Femur (tissue), 1 donor: ENCODE measurements at regions not wholly inside any gene's neighbourhood (a gene's known extent, or its start where the extent isn't known, plus 50 kb on each side); places are given as distances from the start of the nearest gene placed in this dataset.
"Not testable (repeated sequence)": the region's sequence is repeated elsewhere in the genome, so short reads cannot be mapped to it uniquely, and the experiment has no call there.

Experiments
- DNase-seq: peaks from one replicate; pipeline ENCODE4 v3.0.0-alpha.2; 2017

DNA sequence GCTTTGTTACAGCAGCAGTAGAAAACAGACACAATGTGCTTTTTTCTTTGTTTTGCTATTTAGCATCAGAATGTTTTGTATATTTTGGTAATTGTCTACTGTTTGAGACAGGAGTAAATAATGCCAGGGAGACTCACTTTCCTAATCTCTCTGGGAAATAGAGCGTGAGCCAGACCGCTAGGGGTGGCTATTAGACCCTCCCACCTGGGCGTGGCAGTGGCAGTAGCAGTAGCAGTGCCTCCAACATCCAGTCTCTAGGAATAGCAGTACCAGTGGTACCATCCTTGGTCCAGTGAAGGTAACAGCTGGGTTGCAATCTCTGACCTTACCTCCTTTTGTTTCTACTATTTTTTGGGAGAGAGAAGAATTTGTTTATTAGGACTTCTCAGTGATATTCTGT is 165.7 kb upstream of the MAGI2 start:
- DNase-seq: no peak

DNA sequence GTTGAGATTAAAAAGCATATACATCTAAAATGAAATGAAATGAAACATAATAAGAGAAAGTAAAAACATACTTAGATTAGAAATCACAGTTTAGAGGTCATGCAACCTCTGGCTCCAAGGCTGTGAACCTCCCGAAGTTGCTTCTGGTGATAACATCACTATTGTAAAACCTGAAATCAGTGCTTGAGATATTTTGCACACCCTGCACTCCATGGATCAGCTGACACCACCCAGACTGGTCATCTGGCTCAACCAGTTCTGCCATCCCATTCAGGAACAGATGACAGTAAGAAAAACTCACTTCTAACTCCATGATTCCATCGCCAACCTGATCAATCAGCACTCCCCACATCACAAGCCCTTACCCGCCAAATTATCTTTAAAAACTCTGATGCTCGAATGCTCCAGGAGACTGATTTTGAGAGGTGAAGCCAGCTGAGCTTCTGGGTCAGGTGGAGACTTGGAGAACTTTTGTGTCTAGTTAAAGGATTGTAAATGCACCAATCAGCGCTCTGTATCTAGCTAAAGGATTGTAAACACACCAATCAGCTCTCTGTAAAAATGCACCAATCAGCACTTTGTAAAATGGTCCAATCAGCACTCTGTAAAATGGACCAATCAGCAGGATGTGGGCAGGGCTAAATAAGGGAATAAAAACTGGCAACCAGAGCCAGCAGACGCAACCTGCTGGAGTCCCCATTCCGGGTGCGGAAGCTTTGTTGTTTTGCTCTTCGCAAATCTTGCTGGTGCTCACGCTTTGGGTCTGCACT is 162.6 kb upstream of the MAGI2 start:
- DNase-seq: no peak

DNA sequence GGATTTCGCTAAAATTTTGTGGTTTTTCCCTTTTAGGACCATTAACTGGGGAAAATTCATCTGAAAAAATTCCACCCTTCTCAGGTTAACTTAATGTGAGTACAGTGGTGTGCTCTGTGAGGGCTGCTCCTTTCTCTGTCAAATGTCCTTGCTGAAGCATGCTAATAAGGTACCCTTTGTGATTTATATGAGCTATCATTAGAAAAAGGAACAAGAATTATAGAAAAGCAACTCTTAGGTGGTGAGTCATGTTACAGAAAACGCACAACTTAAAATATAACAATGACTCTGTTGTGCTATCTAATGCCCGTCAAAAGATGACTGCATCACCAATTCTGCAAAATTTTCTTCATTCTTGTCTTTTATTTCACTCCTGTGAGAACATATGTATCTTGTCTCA is 162.0 kb upstream of the MAGI2 start:
- no peak for DNase-seq

DNA sequence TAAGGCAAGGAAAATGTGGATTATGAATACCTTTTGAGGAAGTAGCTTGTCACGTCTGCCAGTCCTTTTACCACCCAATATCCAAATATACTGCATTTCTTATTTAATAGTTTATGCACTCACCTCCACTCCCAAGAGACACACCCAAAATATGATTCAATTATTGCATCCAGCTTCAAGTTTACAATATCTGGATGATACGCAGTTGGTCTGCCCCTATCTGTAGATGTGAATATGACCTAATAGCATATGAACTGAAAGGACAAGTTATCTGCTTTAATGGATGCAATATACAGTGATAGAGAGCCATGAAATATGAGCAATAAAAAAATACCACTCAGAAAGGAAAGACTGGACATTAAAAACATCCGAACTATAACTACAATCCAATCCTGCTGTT is 159.4 kb upstream of the MAGI2 start:
- DNase-seq: no peak

DNA sequence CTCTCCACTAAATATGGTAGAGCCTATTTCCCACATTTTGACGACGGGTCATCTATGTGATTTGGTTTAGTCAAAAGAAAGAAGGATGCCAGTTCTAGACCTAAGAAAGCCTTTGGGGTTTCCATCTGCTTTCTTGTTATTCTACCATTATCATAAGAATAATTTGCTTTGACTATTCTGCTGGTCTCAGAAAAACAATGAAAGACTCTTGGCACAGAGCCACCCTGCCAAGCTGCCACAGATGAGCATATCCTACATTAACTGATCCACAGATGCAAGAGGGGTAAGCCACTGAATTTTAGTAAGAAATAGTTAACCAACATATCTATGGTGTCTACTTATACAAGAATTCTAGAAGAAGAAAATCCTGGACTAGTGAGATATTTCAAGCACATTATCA is 158.6 kb upstream of the MAGI2 start:
- DNase-seq: no peak

DNA sequence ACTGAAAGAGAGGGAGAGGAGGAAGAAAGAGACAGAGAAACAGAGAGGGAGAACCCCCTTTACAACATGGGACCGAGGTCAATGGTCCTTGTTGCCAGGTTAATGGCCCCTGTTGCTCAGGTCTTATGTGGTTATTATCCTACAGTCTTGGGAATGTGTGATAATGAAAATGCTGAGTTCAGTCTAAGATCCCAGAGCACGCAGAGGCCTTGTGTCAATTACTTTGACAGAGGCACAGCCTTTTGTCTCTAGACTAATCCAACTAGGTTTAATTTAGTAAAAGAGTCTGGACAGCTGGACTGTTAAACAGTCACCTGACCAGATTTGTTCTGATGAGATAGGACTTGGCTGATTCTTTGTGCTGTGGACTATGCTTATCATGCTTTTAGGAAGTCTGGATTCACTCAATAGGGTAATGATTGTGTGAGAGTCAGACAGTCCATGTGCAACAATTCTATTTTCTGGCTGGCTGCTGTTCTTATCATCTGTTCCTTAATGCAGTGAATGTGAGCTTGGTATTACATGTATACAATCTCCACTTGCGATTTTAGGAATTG is 157.4 kb upstream of the MAGI2 start:
- DNase-seq: no peak

DNA sequence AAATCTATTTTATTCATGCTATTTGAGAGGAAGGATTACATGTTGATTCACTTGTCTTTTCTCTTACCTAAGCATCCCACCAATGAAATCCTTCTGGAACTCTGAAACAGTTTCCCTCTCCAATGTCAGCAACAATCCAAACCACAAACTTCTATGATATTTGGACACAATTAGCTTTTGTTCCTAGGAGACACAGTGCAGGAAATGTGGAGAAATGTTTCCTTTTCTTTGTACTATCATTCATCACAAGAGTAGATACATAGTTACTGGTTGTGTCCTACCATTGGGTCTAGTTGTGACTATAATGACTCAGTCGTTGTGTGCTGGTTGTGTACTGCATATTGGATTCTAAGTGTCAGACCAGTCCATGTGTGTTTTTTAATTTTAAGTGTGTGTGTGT is 156.8 kb upstream of the MAGI2 start:
- DNase-seq: no peak

DNA sequence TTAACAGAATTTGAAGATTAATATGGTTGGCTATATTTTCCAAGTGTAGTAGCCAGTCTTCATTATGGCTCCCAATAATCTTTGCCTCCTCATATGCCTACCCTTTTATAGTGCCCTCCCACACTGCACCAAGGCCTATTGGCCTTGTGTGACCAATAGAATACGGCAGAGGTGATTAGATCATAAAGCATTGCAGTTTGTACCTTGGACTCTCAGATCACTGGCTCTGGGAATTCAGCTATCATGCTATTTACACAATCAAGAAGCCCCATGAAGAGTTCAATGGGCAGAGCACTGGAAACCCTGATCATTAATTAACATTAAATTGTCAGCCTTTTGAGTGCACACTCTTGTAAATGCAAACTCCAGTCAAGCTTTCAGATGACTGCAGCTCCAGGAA is 154.5 kb upstream of the MAGI2 start:
- no peak for DNase-seq

DNA sequence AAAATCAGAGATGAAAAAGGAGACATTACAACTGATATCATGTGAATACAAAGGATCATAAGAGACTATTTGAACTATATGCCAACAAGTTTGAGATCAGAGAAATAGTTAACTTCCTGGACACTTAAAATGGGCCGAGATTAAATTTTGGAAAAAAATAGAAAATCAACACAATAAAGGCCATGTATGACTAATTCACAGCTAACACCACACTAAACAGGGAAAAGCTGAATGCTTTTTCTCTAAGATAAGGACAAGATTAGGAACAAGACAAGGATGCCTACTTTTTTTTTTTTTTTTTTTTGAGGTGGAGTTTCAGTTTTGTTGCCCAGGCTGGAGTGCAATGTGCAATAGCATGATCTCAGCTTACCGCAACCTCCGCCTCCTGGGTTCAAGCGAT is 151.4 kb upstream of the MAGI2 start:
- DNase-seq: no peak

DNA sequence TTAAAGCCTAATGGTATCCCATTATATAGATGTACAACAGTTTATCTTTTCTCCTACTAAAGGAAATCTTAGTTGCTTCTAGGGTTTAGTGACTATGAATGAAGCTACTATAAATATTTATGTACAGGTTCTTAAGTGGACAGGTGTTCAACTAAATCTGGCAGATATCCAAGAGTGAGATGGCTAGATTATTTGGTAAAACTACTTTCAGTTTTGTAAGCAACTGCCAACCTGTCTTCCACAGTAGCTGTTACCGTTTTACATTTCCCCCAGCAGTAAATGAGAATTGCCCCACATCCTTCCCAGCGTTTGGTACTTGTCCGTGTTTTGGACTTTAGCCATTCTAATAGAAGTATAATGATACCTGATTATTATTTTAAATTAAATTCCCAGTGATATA is 144.9 kb upstream of the MAGI2 start:
- no peak for DNase-seq

DNA sequence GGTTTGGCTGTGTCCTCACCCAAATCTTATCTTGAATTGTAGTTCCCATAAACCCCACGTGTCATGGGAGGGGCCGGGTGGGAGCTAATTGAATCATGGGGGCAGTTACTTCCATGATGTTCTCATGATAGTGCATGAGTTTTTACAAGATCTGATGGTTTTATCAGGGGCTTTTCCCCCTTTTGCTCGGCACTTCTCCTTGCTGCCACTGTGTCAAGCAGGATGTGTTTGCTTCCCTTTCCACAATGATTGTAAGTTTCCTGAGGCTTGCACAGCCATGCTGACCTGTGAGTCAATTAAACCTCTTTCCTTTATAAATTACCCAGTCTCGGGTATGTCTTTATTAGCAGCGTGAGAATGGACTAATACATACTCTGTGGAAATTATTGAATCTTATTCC is 141.2 kb upstream of the MAGI2 start:
- not testable (repeated sequence) for DNase-seq

DNA sequence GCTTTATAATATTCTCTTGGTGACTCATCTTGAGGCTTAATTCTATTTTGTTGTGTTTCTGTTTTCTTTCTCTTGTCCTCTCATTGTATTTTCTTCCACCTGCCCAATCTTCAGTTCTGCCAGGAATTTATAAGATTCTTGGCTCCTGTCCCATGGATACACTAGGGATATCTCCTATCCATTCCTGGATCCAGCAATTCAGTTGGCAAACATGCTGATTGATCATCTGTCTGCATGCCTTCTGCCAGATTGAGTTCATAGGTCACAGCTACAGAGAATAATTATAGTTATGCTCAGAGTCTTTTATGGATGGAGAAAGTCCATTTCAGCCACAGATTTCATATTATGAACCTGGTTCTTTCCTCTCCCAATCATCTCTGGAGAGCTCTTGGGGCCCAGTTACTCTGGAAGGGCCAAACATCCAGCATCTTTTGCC is 140.4 kb upstream of the MAGI2 start:
- DNase-seq: peak; percentile 52

DNA sequence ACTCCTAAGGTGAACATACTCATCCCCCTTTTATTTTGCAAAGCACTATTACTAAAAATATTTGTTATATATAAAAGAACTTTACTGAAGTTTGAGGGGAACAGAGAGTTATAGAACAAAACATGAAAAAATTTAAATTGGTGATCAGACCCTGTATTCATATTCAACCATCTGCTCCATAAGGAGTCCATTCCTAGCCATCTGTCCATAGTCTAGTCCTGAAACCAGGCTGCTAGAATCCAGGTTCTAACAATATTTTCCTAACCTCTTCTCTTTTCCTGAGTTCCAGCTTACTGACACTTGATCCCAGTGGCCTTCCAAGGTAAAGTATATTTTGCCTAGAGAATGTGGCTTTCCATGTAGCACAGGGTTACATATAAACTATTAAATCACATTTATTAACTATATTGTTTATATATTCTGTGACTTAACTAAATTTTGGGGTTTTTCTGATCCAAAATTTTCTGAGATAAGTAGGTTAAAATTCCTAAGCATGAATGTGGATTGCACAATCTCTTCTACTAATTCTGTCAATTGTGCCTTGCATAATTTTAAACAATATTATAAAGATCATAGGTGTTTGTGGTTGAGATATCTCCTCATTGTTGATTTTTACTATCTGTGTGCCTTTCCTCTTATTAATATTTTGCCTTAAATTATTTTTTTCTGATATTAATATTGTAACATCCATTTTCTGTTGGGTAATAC is 137.6 kb upstream of the MAGI2 start:
- DNase-seq: no peak

DNA sequence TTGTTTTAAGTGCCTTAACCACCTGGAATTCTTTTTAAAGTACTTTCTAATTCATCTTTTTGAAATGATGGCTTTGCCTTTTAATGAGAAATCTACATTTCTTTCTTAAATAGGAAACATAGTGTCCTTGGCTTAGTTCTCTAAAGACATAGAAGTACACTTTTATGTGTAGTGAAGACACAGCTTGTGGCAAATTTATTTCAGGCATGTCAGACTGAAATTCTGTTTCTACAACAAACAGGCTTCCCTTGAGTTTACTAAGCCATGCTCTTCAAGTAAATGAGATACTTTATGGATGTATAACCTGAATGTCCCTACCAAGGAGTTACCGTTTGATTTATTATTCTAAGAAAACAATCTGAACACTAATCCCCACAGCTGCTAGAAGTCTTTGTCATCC is 136.9 kb upstream of the MAGI2 start:
- DNase-seq: no peak

DNA sequence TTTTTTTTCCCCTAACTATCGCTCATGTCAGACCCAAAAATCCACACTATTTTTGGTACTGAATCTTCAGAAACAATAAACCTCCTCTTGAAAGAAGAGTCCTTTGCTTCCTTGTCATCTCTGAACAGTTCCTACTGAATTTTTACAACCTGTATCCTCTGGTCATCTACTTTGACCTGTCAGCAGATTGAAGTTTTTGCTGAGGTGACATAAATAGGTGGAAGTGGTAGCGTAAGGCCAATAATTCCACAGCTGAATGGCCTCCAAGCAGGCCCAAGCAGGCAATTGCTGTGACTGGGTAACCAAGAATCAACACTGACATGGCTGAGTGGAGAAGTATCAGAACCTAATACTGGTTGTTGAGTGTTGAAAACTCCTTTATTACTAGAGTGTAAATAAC is 117.4 kb upstream of the MAGI2 start:
- DNase-seq: no peak

DNA sequence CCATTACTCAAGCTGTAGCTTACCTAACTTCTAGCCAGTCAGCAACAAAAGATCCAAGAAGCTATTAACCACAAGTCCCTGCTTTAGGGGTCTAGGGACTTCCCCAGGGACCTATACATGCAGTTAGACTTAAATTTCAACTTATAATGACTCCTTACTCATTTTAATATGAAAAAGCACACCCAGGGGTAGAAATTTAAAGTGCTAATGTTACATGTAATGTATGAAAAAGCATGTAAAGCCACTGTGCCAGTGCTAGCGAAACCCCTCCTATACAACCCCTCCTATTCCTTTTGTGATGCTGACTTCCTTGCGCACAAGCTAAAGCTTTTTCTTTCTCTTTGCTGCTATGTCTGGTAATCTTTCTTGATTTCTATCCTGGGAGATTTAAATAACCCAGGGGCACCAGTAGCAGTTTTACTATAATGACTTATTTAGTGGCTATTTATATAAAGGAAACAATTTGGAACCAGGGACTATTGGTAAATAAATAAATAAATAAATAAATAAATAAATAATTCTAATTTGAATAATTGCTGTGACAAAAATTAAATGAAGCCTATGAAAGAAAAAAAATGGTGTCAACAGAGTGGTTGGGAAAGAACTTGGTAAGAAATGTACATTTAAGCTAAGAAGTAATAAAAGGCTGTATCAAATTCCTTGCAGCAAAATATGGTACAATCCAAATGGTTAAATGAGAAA is 110.5 kb upstream of the MAGI2 start:
- DNase-seq: no peak

DNA sequence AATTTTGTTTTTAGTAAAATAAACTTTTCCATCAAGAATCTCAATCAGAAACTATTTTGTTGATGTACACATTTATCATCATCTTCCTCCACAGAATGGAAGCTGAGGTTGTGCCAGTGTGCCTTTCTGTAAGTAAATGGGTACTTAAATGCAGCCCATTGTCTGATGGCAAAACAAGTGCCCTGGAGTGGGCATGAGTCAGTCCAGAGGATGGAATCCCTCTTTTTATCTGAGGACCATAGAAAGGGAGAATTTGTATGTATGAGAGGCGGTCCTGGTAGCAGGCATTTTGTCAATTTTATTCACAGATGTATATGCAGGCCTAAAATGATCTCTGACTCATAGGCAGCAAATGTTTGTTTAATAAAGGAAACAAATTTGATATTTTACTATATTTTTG is 102.1 kb upstream of the MAGI2 start:
- DNase-seq: no peak

DNA sequence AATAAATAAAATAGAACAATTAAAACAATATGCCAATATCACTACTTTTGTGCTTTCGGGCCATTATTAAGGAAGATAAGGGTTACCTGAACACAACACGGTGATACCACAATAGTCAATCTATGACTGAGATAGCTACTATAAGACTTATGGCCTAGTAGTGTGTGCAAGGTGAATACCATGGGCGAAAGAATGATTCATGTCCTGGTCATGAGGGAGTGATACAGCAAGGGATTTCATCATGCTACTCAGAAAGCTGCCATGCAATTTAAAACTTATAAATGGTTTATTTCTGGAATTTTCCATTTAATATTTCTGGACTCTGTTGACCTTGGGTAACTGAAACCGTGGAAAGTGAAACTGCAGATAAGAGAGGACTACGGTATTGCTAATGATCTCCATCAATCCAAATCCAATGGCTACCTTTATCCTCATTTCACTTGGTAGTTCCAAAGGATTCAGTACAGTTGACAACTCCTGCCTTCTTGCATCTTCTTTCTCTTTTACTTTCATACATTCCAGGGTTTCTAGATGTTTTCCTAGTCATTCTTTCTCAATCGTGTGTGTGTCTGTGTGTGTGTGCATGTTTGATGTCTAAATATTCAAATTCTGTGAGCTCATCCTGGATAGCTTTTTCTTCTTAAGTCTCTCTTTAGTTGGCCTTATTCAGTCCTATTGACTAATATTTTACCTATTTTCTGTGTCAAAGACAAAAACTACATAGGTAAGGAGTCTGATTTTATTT is 100.5 kb upstream of the MAGI2 start:
- DNase-seq: no peak

DNA sequence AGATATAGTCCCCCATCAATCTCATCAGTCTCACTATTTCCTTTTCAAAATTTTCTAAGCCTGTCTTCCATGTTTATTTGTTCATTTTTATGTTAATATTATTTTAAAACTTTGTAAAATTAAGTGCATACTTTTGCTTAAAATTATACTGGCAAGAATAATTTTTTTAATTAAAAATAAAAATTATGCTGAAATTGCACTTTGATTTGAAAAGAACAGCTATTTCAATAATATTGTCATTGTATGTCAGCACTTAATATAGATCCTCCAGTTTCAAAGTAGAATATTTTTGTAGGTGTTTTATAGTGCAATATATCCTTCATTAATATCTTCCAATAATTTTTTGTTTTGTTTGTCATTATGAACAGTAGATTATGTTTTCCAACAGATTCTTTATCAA is 99.0 kb upstream of the MAGI2 start:
- no peak for DNase-seq

DNA sequence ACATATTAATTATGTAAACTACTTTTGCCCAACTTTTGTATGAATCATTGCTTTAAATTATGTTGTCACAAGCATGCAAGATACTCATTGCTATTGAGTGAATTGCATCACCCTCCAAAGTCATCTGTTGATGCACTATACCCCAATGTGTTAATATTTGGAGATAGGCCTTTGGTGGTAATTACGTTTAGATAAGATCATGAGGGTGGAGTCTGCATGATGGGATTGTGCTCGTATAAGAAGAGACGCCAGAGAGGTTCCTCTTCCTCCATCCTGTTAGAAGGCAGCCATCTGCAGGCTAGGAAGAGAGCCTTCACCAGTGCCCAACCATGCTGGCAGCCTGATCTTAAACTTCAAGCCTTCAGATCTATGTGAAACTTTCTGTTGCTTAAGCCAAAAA is 95.3 kb upstream of the MAGI2 start:
- DNase-seq: no peak

DNA sequence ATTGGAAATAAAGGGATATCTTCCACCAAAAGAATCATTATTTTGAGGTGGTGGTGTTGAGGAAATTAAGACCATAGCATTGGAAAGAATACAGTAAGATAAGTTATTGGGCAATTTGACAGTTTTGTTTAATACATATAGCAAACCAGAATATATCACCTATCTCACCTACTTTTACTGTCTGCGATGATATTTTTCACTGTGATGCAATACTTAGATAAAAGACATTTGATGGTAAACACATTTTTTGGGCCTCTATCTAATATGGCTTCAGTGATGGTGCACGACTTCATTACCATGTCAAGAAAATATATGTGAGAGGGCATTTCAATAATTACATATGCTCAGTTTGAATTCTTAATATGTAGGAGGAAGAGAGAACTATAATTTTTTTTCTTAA is 93.7 kb upstream of the MAGI2 start:
- no peak for DNase-seq

DNA sequence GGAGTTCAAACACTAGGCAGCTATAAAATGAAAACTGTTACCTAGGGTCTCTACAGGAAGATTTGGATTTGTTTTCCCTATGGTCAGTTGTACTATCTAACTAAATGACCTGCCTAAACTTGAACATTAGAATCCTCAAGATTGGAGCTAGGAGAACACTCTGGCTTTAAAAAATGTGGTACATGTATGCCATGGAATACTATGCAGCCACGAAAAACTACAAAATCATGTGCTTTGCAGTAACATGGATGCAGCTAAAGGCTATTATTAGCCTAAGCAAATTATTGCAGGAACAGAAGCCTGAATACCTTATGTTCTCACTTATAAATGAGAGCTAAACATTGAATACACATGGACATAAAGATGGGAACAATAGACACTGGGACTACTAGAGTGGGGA is 87.1 kb upstream of the MAGI2 start:
- no peak for DNase-seq

DNA sequence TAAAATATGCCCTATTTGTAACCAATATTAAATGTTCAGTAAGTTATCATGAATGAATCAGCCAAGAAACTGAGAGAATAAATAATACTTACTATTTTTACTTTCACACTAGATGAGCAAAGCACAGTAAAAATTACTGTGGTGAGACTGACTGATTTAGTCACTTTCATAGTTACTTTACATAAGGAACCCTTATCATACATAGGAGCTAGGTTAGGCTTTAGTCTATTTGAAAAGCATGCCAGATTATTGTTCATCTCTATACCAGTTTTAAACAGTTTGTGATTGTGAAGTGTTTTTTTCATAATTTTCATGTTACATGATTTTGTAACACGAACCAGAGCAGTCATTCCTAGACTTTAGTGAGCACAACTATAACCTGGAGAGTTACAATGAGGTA is 80.7 kb upstream of the MAGI2 start:
- DNase-seq: no peak
